Lung microvascular endothelial cell (primary cell): ENCODE measurements at regions not wholly inside any gene's neighbourhood (a gene's known extent, or its start where the extent isn't known, plus 50 kb on each side); places are given as distances from the start of the nearest gene placed in this dataset.

ENCODE experiments used
- DNase-seq, 2 donors: peaks; one replicate each; pipeline versions ENCODE4 v3.0.0 to v3.0.0-alpha.2; 2010; ENCODE audit warnings: low read depth in 2 of 2

DNA sequence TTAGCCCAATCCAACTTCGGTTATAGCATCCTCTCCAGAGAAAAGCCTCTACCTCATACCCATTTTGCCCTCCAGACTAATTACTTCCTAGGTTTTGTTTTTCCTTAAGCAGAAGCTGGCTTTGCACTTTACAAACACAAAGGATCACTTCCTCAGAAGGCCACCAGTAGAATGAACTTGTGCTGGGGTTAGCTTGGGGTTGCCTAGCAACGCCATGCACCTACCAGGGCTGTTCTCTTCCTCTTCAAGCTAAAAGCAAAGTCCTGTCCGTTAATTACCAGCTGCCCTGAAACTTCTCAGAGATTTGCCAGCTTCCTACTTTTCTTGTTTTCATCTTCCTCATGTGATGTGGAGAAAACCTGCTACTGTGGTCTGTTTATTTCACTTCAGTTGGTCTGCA is 132.0 kb upstream of the WWC1 start:
- DNase-seq = no peak

DNA sequence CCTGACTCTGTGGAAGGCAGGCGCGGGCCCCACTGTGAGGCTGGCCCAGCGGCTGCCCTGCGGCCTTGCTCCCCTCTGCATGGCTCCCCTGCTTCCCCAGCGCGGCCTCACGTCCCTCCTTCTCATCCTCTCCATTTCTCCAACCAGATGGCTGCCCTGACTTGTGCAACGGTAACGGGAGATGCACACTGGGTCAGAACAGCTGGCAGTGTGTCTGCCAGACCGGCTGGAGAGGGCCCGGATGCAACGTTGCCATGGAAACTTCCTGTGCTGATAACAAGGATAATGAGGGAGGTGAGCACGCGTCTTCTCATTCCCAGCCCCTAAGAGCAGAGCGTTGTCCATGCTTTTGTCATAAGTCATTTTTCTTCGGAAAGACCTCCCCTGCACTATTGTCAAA is 129.0 kb upstream of the WWC1 start:
- DNase-seq = no peak

DNA sequence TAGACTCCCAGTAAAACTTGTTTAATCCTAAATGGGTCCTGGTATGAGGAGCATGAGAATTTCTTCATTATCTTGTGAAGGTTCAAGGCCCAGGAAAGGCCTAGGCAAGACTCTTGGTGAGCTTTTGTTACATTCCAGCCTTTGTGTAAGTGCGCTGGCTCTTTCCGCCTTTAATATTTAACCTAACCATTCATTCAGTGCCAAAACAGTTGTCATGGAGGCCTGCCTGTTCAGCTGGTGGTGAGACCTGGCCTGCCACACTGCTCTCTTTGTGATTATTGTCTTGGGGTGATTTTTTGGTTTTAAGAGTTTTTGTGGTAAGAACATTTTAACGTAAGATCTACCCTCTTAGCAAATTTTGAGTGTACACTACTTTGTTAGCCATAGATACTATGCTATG is 127.5 kb upstream of the WWC1 start:
- DNase-seq = no peak

DNA sequence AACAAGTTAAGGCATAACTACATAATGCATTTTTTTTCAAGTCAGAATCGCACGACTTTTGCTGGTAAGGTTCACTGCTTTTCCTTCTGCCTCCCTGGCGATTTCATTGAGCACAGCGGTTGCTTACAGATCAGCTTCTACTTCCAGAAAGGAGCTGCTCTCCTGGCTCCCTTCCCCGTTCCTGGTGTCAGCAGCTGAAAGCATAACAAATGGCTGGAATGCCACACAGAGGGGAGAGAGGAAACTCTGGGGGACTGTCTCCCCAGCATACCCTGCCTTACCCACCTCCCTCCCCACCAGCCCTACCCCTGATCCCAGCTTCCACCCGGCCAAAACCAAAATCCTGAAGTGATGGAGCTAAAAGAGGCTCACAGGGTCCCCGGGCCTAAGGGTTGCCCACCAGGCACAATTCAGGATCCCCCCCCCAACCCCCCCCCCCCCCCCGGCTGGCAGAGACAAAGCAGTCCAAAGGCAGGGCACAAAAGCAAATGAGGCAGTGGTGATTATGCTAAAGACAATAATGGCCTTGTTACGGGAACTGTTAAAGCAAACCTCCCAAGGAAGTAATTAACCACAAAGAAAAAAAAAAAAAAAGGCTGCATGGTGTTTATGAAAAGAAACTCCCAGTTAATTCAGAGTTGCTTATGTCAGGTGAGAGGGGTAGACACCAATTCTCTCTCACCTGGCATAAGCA is 126.1 kb upstream of the WWC1 start:
- DNase-seq = no peak

DNA sequence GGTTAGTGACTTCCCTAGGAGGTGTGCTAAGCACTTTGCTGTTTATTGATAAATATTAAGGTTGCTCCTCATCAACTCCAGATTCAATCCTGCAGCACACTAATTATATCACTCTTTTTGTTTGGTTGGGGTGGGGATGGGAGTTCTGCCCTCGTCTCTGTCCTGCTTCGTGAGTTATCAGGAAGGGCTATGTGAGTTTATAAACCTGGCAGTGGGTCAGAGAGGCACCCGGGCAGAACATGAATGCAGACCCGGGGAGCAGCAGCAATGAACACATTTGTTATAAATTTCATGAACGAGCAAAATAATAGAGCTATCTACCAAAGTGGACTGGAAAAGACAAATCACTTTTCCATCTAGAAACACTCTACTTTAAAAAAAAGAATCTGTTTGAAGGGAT is 125.5 kb upstream of the WWC1 start:
- no peak for DNase-seq

DNA sequence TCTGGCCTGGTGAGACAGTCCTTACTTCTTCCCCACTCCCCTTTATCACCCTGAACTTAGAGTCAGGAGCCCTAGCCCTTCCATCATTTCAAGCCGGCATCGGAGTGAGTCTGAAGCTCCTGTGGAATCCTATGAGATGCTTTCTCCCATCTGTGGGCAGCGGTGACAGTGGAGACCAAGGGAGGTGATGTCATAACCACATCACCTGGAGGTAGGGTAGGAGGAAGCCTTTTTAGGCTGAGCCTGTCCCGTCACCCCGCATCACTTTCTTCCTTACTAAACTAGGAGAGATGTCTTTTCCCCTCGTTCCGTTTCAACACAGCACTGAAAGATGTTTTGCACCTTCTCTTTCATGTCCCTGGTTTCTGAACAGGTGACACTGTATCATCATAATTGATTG is 124.1 kb upstream of the WWC1 start:
- no peak for DNase-seq

DNA sequence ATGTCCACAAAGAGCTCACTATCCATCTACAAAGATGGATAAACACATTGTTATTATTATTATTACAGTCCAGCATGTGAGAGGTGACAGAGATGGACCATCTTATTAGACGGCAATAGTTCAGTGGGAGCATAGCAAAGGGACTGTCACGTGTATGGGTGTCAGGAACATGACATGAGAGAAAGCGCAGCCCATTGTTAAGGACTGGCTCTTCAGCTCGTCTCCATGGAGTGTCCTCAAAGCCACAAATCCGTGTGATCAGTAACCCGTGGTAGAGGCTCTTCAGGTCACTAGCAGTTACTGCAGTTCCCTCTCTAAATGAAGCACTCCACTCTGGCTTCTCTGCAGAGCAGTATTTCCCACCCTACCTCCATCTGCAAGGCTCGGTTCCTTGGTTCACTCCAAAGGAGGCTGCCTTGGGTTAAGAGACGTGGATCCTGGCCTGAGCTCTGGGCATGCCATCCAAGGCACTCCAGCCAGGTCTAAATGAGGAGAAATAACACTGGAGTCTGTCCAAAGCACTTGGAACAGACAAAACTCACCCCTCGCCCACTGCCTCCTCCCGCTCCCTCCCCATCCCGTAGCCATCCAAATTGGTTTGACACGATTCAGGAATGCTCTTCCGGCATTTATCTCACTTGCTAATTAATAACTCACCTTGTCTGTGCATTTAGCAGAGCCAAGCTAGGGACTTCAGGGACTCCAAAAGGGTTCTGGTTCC is 122.3 kb upstream of the WWC1 start:
- DNase-seq = no peak

DNA sequence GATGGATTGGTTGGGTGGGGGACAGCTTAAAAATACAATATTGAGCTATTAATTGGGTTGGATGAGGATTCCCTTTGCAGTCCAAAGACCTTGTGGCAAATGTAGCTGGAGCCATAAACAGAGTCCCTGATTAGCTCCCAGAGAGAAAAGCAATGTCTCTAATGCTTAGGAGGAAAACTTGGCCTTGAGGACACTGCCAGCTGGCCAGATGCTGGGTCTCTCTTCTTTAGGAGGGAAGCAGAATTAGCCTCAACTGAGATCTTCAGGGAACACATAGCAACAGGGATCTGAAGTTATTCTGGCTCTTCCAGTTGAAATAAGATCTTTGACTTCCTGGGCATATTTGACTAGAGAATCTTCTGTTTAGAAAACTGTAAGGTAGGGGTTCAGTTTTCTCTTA is 121.7 kb upstream of the WWC1 start:
- DNase-seq = no peak

DNA sequence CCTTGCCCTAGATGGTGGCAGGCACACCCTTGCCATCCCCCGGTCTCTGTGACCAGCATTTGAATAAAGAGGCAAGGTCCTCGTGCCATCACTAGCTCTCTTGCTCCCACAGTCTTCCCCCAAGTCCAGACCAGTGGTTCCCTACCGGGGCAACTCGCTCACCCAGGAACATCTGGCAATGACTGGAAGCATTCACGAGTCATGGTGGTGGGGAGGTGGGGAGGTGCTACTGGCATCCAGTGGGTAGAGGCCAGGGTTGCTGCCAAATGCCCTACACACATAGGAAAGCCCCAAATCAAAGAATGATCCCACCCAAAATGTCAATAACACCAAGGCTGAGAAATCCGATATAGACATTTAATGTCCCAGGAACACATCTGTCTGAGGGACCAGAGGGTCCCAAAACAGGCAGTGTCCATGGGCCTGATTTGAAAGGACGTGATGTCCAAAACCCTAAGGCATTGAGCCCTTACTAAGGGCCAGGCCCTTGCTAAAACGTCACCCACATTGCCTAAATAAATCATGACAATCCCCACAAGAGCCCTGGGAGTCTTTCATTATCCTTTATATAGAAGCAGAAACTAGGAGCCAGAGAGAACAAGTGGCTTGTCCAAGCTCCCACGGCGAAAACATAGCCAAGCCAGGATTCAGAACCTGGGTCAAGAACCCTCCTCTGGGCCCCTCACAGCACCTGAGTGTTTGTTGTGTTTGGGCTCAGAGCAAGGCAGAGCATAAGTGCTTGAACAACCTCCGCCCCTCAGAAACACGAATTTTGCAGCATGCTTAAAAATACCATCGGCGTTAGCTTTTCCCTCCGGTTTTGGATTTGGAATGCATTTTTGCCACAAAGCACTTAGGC is 119.3 kb upstream of the WWC1 start:
- DNase-seq = no peak

DNA sequence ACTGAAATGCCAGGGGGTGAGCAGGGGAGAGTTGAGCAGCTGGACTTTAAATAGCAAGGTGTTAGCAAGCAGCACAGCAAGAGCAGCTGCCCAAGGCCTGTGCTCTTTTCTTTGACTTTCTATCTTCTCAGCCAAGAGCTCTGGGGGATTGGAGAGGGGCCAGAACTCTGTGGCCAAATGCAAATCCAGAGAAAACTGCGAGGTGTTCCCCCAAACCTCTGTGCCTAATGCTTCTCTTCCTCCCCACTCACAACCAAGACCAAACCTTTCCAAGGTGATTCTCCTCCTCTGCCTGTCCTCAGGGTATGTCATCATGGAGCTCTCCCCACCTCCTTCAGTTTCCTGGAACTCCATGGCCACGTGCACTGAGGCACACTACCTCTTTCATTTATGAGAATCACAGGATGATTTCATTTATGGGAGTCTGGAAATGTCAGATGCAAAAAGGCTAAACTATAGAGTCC is 118.7 kb upstream of the WWC1 start:
- DNase-seq = no peak

DNA sequence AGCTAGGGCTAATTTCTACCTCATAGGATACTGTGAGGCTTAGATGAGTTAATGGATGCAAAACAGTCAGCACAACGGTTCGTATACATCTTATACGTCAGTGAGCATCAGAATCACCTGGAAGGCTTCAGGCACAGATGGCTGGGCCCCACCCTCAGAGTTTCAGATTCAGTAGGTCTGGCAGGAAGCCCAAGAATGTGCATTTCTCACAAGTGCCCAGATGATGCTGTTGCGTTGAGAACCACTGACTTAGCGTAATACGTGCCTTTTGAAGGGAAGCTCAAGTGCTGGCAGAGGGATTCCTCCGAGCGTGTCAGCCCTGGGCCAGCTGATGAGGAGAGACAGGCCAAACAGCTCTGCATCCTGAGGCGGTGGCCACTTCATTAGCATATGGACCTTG is 117.1 kb upstream of the WWC1 start:
- no peak for DNase-seq

DNA sequence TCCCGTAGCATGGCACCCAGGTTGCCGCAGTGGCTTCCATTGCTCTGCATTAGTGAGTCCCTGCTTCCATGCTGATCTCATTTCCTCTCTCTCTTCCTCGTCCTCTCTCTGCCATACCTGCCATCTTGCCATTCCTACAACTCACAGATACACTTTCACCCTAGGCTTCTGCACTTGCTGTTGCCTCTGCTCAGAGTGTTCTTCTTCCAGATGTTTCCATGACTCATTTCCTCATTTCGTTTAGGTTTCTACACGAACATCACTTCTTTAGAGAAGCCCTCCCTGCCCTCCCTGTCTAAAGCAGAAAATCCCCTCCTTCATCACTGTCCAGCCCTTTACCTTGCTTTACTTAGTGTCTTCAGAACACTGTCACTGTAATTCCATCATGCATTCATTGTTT is 115.2 kb upstream of the WWC1 start:
- DNase-seq = no peak

DNA sequence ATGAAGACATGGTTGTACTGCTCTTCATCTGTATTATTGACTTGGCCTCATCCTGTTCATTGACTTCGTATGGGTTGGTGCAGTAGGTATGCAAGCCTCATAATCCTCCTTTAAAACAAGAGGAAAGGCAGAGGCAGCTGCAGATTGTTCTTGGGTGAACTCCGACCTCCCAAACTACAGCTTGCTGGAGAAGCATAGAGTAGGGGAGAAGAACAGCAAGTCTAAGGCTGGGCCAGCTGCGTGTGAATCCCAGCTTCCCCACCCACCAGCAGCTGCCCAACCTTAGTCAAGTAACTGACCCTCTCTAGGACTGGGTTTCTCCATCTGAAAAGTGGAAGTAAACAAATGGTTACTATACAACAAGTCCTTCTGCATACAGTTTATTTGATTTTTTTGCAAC is 114.5 kb upstream of the WWC1 start:
- DNase-seq = no peak

DNA sequence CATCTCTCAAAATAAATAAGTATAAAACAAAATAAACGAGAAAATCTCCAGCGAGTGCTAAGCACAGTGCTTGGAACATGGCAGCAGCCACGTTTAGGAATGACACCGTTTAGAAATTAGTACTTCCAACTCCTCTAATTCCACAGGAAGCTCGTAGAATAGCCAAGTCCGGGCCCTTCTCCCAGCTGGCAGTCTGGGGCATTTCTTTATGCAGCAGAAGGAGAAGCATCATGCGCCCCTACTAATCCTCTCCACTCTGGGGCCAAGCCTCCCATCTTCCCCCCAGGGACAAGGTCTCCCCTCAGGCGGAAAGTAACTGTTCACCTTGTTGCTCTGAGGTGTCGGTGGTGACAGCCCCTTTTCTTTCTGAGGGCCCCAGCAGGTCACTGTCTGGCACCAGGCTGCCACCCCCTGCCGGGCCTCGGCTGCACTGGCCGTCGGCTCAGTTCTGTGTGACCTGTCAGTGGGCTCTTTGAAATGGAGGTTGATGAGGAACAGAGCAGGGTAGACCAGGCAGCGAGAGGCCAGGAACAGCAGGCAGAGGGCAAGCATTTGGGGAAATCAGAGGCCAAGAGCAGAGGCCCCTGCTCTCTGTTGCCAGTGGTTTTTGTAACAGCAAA is 113.5 kb upstream of the WWC1 start:
- DNase-seq = no peak

DNA sequence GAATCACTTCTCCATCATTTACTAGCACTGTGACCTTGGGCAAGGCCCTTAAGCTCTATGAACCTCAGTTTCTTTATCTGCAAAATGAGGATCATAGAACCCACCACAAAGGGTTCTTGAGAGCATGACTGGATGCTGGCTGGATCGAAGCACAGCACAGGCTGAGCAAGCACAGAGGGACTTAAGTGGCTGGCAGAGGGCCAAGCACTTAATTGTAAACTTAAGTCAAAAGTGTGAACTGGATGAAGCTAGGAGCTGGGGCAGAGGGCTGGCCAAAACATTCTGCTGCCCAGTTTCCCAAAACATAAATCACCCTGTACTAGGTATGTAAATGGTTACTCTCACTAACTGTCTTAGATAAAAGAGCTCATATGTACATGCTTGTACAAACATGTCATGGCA is 112.3 kb upstream of the WWC1 start:
- DNase-seq = no peak

DNA sequence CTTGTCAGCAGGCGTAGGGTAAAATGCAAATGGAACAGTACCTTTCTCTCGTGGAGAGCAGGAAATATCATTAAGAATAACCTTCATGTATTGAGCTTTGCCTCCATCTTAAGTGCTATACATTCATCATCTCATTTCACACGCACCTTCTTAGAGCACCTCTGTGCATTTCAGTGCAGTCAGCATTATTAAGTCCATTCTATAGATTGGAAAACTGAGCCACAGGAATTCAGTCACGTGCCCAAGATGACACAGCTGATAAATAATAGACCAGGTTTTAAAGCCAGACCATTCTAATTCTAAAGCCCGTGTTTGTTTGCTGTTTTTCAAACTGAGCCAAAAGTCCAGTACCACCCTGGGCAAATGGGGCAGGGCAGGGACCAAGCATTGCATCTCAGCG is 109.2 kb upstream of the WWC1 start:
- no peak for DNase-seq

DNA sequence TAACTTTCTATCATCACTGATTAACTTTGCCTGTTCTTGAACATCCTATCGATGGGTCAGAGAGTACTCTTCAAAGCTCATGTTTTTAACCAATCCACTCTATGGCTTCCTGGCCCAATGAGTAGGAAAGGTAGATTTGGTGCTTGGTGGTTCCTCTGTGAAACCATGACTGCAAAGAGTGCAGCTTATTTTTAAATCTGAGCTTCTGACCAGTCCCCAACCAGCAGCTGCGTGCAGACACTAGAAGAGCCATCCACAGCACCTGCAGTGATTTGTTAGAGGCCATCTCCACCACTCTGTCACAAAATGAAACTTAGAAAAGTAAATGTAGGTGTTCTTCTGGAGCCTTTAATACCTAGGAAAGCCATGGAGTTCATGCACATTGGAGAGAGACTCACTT is 107.3 kb upstream of the WWC1 start:
- DNase-seq = no peak

DNA sequence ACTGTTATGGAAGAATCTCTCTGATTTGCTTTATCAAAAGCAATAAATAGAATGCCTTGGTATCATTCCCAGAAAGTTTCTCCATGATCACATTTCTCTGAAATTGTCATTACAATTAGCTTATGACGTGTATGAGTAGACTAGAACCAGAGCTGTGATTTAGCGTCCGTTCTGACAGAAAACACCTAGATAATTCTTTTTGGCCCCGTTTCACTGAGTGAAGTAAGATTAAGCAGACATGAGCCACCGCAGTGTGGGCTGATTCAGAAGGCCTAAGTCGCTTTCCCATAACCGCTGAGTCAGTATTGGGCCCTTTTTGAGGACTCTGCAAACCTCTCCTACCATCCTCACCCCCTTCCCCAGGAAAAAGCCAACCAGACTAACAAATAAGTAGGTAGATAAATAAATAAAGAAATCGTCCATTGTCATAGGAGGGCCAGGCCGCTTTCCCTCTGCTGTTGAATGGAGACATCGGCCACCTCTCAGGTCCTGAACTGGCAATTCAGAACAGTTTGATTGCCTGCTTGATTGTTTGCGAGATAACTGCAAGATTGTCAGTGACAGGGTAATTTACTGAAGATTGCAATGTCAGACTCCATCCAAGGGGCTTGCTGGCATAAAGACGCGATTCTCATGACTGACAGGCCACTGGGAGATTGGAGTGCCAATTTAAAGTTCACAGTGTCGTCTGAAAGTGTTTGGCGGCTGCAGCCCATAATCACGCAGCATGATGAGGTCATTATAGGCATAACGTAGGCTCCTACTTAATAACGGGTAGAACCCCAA is 105.0 kb upstream of the WWC1 start:
- no peak for DNase-seq

DNA sequence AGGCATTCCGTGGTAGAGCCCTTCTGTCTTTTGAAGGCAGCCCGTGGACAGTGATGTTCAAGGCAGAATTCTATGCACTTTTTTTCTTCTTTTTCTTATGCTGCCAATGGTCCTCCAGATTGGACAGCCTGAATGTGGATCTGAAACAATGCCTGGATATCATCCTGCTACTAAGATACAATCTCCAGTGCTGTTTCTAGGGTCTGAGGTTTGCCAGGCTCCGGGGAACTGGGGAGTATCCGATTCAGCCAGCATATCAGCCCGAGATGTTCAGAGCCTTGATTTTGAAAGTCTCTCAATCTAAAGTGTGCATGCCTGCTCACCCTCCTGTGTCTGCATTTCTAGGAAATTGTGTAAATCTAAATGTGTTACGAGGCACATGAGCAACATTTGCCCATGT is 103.8 kb upstream of the WWC1 start:
- no peak for DNase-seq

DNA sequence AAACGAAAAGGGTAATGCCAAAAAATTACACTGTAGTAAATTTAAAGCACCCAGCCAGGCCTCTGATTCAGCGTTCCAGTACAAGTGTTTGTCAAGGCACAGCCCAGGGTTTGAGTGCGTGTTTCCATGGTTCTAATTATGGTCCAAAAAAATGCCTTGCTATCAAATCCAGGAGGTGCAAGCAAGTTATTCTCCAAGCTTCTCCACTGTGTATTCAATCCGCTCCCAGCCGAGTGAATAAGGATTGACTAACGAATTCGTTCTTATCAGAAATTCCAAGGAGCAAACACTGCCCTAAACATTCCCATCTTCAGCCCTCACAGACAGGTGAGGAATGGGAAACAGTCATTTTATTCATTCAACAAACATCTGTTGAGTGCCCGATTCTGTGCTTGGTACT is 103.3 kb upstream of the WWC1 start:
- DNase-seq = no peak

DNA sequence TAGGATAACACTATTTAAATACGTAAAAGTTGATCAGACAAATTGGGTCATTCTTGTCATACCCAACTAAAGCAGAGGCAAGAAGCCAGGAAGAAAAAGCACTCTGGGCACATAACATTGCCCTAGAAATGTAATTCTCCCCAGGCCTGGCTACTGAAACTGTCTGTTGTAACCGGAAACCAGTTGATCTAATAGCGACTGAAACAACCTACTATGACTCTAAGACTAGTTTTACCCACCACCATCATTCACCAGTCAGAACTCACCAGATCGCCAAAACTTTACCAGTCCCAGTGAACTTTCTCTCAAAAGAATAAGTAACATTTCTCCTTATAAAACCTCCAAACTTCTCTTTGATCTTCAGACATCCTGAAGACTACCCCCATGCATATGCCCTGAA is 99.3 kb upstream of the WWC1 start:
- DNase-seq = no peak
